GM18870 (cell line): ENCODE measurements at regions not wholly inside any gene's neighbourhood (a gene's known extent, or its start where the extent isn't known, plus 50 kb on each side); places are given as distances from the start of the nearest gene placed in this dataset.

Experiments used
- ATAC-seq: cut with Tn5 transposase; IDR thresholded peaks from one replicate; pipeline ENCODE4 v1.9.1; 2021; ENCODE audit warnings: moderate library complexity; ENCODE audit not compliant: unreplicated experiment

- no peak for ATAC-seq
Observed at GRCh38 chr6:47934023-47934422, 152.2 kb downstream of the OPN5 start.

- no peak for ATAC-seq
Observed at GRCh38 chr6:47932575-47932974, 150.7 kb downstream of the OPN5 start.

- no peak for ATAC-seq
Observed at GRCh38 chr6:47924001-47924400, 142.2 kb downstream of the OPN5 start.

GRCh38 chr6:47922391-47922790, 140.6 kb downstream of the OPN5 start:
- no peak for ATAC-seq

- no peak for ATAC-seq
Observed at GRCh38 chr6:47919875-47920274, 138.0 kb downstream of the OPN5 start.

- ATAC-seq: no peak
Observed at GRCh38 chr6:47917811-47918210, 136.0 kb downstream of the OPN5 start.

- ATAC-seq: no peak
Observed at GRCh38 chr6:47917202-47917601, 135.4 kb downstream of the OPN5 start.

- ATAC-seq: no peak
Observed at GRCh38 chr6:47915017-47915416, 133.2 kb downstream of the OPN5 start.

- no peak for ATAC-seq
Observed at GRCh38 chr6:47908271-47908670, 126.4 kb downstream of the OPN5 start.

GRCh38 chr6:47905717-47906116, 123.9 kb downstream of the OPN5 start:
- no peak for ATAC-seq

GRCh38 chr6:47897247-47897646, 115.4 kb downstream of the OPN5 start:
- ATAC-seq: no peak

GRCh38 chr6:47890326-47890875, 108.6 kb downstream of the OPN5 start:
- no peak for ATAC-seq

- ATAC-seq: no peak
Observed at GRCh38 chr6:47879015-47879414, 97.2 kb downstream of the OPN5 start.
